NCI-H2081 (cell line): ENCODE measurements at regions not wholly inside any gene's neighbourhood (a gene's known extent, or its start where the extent isn't known, plus 50 kb on each side); places are given as distances from the start of the nearest gene placed in this dataset.
A peak's percentile ranks its signal among the peaks of the same experiment; 100 is the strongest.
"Not testable (repeated sequence)": the region's sequence is repeated elsewhere in the genome, so short reads cannot be mapped to it uniquely, and the experiment has no call there.

Source experiments
- DNase-seq, 2 experiments: peaks; one replicate each; lab custom pipeline; 2025; lab: John Stamatoyannopoulos, UW

DNA sequence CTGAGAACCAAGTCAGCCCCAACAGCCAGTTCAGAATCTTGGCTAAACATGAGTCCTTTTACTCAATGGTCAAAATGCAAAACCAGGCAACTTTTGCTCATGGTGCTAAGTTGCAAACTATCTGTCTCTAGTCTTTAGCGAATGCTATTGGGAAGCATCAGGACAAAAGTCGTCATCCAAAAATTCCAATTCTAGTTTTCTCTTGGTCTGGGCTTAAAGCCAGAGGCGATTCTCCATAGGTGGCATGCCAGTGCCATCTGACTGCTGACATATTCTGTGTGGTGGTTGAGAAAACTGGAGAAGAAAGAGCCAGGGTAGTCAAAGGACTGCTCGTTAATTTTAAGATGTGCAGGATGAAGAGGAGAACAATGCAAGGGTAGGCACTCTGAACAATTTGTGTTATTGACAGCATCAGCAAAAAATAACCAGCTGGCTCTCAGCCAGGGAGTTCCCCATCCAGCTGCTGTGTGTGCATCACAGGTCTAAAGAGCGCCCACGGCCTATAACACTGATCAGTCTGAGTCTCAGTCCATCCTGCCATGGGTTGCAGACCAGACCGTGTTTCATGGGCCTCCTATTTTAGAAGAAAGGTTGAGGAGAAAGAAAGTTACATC lies 313.6 kb downstream of the ALDH8A1 start:
- DNase-seq, result no peak

DNA sequence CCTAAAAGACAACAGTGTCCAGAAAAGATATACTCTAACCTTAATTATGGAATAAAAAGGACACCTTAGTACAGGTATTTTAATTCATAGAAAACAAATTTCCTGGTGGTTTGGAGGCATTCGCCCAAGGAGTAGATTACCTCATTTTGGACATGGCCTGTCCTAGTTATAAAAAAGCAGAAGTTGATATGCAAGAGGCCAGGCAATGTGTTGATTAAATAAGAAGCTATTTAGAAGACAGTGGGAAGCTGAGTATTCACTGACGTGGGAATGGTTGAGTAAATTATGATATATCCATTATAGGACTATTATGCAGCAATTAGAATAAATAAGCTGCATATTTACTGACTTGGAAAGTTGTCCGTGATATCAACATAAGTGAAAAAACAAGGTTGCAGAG lies 314.9 kb downstream of the ALDH8A1 start:
- no peak for DNase-seq

DNA sequence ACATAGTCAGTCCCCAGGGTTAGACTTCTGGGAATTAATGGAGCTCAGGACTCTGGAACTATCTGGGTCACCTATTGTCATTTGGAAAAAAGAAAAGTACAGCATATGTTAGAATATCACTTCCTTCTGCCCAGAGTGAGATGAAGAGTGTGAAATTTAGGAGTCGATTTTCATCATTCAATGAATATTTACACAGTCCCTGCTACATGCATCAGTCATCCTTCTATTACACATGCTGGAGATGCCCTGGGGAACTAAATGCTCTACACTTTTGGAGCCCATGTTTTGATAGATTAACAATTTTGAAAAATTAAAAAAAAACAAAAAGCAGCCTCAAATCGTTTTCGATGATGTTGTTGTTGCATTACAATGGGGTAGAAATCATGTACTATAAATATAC lies 315.4 kb downstream of the ALDH8A1 start:
- DNase-seq, result no peak

DNA sequence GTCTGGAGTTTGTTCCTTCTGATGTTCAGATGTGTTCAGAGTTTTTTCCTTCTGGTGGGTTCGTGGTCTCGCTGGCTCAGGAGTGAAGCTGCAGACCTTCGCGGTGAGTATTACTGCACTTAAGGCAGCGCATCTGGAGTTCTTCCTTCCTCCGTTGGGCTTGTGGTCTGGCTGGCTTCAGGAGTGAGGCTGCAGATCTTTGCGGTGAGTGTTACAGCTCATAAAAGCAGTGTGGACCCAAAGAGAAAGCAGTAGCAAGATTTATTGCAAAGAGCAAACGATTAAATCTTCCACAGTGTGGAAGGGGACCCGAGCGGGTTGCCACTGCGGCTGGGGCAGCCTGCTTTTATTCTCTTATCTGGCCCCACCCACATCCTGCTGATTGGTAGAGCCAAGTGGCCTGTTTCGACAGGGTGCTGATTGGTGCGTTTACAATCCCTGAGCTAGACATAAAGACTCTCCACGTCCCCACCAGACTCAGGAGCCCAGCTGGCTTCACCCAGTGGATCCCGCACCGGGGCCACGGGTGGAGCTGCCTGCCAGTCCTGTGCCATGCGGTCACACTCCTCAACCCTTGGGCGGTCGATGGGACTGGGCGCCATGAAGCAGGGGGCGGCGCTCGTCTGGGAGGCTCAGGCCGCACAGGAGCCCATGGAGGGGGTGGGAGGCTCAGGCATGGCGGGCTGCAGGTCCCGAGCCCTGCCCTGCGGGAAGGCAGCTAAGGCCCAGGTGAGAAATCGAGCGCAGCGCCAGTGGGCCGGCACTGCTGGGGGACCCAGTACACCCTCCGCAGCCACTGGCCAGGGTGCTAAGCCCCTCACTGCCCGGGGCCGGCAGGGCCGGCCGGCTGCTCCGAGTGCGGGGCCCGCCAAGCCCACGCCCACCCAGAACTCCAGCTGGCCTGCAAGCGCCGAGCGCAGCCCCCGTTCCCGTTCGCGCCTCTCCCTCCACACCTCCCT lies 315.3 kb upstream of the SGK1 start:
- not testable (repeated sequence) for DNase-seq

DNA sequence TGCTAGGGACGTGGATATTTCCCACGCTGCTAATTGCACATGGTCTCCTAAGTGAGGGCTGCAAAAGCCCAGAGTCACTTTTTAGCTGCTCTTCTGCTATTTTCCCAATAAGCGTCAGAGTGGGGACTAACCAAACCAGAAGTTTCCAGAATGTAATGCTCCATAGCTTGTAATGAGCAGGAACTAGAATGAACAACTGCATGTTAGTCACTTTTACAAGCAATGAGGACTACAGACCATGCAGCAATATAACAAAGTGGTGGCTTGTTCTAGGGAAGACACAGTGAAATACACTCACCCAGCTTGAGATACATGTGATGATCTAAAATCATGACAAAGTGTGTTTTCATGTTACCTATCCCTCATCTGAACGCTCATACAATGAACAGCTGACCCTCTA lies 314.1 kb upstream of the SGK1 start:
- no peak for DNase-seq

DNA sequence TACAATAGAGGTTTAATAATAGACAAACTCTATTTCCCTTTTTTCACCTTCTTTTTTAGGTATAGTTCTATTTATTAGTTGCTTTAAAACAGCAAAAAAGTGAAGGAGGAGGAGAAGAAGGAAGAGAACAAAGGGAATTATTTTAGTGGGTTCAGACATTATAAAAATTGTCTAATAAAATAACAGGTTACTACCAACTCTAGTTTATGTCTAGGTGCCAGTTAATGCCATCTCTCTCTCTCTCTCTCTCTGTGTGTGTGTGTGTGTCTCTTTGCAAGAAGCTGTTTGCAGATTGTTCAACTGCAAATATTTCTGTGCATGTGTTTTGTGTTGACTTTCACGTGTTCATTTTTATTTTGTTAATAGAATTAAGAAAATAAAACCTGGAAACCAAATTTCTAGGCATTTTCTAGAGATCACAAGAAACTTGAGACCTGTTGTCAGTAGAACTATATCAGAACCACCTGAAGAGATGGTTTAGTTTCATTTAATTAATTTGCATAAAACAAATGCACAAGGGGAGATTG lies 313.5 kb upstream of the SGK1 start:
- DNase-seq, result no peak

DNA sequence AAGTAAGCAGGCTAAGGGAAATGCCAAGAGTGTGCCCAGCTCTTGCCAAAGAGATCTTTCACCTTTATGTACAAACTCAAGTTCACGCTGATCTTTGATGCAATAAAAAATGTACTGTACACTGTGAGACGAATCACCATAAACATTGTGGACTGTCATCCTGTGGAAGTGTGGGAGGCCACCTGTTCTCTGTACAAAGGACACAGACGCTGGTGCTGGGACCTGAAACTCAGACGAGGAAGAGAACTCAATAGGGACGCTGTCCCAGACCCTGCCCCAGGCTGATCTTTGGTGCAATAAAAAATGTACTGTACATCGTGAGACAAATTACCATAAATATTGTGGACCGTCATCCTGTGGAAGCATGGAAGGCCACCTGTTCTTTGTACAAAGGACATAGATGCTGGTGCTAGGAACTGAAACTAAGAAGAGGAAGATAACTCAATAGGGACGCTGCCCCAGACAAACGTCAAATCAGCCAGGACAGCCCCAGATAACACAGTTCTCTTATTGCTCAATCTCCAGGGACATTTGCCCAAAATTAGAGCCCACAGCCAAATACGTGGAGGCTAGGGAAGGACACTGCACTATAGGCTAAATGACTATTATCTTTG lies 312.7 kb upstream of the SGK1 start:
- DNase-seq, result no peak

DNA sequence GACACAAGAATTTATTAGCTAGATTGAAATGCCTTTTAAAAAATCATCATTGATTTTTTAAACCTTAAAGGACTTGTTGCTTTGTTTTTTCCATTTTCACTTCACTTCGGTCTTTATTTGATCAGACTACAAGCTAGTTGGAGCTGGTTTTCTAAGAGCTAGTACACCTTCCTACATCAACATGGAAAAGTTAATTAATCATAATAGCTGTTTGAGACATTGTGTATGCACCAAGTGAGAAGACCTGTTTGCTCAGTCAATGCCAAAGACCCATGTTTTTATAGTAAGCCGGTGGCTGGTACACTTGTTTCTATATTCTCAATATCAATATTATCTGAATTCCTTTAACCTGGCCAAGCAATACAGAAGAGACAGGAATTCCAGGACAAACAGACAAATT lies 310.2 kb upstream of the SGK1 start:
- DNase-seq, result no peak

DNA sequence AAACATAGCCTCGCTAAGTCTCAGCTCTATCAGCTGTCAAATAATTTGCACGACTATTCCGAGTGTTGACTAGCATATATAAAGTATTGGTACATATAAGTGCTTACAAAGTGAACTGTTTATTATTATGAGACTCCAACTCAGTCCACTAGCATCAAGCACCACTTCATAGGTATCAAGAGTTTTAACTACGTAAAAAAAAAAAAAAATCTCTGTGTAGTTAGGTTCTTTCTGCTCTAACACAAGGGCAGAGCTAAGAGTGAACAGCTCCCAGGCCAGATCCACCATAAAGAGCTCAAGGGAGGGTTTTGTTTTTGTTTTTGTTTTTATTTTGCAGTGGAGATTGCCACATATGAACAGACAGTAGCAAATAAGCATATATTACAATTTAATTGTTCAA lies 309.8 kb upstream of the SGK1 start:
- DNase-seq, result no peak

DNA sequence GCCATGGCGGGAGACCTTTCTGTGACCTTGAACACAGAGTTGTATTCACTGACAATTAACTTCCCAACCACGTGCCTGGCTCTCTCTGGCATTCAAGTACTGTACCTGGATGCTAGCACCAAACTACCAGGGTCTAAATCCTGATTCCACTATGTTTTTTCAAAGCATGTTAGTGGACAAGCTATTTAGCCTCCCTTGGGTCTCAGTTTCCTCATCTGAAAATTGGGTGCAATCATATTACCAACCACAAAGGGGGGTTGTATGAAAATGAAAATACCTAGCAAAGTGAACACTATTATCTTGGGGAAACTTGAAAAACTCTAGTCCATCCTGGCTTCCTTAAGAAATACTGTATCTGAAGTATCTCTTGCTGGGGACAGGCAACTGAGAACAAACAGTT lies 308.7 kb upstream of the SGK1 start:
- DNase-seq, result no peak

DNA sequence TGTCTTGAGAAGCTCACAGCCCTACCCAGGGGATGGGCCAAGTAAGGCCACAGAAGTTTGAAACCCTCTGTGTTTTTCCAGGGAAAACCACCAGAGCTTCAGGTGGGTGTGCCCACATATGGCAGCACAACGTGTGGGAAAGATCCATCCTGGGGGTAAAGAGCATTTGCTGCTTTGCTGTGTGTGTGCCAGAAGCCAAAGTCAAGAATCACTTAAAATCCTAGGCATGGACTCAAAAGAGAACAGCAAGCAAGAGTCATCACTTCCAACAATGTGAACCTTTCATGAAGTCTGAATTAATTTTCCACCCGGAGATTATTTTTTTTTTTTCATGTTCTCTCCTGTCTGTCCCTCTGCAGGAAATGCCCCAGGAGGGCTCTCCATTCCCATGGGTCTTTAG lies 308.2 kb upstream of the SGK1 start:
- DNase-seq, result no peak

DNA sequence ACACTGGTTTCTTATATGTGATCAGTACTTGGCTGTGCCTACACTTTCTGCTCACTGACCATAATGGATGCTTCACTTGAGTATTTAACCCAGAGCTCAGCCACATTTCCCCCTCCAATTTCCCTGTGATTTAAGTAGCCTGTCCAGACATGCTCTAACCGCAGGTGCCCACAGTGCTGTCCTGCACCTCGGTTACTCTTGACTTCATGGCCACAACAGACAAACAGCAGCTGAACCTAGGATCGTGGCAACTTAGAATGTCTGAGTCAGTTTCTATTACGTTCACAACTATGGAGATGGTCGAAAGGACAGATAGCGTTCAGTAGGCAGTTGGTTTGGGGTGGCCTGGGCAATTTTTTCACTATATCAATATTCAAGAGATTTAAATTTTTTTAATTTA lies 306.9 kb upstream of the SGK1 start:
- no peak for DNase-seq

DNA sequence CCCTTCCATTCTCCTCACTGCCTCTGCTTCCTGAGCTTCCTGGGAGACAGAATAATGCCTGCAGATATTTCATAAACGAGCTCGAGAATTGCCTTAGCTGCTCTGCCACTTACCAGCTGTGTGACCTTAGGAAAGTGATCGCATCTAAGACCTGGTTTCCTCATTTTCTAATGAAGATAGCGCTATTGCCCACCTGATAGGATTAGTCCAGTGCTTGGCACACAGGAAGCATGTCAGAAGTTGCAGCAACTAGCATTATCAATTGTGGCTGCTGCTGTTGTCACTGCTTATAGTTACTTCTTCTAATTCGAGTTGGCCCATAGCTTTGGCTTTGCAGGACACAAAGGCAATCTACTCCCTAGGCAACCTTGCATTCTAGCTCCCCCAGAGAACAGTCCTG lies 305.5 kb upstream of the SGK1 start:
- DNase-seq, result no peak

DNA sequence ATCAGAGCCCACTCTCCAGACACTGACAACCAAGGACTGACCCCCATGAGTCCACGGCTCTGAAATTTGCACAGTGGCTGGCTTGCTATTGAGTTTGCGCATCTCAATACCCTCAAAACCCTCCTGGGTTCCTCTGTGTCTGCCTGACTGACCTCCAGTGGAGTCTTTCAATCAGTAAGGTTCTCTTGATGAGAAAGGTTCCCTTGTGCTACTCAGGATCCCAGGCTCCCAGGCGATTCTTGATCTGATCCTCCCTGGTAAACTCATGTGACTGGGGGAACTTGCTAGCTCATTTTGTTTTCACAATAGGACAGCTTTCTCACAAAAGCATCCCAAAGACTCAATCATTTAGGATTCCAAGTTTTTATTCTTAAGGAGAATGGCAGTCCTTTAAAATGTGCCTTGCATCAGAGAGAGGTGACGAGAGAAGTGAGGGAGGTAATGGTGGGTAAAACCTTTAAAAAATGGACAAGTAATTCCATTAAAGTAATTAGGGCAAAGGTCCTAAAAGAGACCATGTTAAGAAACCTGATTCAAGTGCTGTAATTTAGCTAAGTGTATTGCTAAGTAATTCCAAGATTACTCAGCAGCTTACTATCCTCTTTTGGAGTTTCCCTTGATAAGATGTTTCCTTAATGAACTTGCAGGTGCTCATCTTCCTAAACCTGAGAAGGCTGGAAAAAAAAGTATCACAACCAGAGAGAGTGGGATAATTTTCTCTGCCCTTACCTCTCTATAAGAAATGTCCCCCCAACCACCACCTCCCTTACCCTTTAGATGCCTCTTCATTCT lies 304.7 kb upstream of the SGK1 start:
- DNase-seq, result no peak

DNA sequence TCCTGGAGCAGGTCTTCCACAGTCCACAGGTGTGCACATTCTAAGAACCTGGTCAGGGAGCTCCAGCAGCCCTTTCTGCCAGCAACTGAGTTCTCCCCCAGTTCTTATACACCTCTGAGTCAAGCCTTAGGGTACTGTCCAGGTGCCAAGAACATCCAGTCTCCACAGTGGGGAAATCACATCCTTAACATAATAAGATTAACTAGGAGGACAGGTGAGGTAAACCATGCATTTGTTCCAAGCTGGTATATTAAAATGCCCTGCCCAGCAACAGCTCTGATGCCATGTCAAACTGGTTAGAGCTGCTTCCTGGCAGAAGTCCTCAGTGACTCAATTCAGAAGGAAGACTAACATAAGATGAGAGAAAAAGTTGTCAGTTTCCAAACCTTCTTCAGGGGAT lies 303.9 kb upstream of the SGK1 start:
- DNase-seq, result no peak

DNA sequence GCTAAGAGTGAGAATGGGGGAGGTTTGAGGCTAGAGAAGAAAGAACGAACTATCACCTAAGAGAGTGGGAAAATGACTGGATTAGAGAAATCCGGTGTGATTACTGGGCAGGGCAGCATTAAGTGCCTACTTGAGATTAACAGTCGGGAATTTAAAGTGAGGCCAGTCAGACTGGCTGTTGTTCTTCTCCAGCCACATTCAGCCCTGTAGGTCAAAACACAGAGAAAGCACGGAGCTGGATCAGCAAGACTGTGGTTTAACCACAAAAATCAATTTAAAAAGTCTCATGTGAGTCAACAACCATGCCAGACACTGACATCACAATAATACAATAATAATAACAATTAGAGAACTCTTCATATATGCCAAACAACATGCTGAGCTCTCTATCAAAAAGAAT lies 301.9 kb upstream of the SGK1 start:
- no peak for DNase-seq

DNA sequence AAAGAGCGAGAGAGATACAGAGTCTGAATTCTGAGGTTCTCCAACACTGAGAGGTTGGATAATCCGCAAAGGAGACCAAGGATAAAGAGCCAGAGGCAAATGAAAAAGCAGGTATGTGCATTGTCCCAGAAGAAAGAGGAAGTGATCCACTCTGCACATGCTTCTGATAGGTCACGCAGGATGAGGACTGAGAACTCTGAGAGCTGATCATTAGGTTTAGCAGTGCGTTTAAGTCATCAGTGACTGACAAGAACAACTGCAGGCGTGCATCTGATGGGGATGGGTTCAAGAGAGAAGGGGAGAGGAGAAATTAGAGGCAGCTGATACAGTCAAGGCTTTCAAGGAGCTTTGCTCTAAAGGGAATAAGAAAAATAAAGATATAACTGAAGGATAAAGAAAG lies 301.2 kb upstream of the SGK1 start:
- DNase-seq, result no peak

DNA sequence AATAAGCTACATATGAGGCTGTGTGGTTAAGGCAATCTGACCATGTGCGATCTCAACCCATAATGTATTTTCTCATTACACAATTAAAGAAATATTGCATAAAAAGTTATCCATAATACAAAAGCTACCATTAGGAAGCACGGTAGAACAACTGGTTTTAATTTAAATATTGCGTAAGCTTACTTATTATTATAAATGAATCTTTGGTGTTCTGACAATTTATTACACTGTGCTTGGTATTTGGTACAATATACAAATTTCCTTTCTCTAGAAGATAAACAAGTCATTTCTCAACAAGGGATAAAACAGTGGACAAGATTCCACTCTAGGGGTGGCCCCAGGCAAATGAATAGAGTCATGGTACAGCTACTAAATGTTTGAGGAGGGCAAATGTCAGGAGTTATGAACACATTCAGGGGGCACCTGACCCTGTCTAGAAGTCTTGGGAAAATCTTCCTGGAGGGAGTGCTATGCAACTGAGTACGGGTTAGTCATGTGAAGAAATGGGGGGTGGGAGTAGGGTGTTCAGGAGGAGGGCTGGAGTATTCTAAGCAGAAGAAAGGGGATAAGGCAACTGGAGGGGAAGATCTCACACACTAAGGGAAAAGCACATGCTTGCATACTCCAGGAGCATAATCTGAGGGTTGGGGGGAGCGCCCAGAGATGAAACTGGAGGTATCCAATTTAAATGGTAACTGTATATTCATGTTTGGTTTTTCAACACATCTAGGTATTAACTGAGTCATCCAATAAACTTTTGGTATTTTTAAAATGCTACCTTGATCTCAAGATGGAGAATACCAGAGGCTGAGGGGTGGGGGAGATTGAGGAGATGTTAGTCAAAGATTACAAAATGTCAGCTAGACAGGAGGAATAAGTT lies 296.9 kb upstream of the SGK1 start:
- no peak for DNase-seq

DNA sequence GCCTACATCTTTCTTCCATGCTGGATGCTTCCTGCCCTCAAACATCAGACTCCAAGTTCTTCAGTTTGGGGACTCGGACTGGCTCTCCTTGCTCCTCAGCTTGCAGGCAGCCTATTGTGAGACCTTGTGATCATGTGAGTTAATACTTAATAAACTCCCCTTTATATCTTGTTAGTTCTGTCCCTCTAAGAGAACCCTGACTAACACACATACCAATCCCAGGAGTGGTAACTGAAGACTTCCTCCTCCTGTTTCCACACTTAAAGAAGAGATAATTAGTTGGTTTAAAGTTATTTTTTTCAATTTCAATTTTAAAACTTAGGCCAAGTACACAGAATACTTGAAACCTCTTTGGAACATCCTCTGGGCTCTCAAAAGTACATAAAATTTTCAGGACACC lies 294.2 kb upstream of the SGK1 start:
- DNase-seq, result not testable (repeated sequence)

DNA sequence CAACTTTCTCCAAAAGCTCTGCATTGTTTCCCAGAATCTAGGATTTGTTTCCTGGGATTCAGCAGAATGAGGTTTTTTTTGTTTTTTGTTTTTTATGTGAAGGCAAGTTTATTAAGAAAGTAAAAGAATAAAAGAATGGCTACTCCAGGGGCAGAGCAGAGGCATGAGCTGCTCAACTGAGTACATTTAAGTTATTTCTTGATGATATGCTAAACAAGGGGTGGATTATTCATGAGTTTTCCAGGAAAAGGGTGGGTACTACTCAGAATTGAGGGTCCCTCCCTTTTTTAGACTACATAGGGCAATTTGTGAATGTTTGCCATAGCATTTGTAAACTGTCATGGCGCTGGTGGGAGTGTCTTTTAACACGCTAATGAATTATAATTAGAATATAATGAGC lies 292.5 kb upstream of the SGK1 start:
- no peak for DNase-seq

DNA sequence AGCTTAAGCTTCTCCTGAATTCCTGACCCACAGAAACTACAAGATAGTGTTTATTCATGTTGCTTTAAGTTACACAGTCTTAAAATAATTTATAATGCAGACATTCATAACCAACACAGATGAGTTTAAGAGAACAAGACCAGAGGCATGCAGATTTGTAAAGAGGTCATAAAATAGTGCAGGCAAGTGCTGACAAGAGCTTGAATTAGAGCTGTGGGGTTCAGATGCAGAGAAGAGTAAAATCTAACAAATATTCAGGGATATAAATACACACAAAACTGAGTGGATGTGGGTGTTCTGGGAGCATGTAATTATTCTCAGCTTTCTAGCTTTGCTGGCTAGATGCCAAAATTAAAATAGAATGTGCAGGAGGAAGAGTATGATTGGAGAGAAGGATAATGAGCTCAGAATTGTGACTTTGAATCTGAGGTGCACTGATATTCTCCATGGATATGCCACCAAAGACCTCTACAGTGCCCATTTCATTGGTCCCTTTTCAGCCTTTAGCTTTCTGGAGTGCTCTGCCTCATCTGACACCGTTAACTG lies 291.9 kb upstream of the SGK1 start:
- DNase-seq, result peak in 1 of 2 experiments; percentile 2
